NCI-H526 (cell line): ENCODE measurements at regions not wholly inside any gene's neighbourhood (a gene's known extent, or its start where the extent isn't known, plus 50 kb on each side); places are given as distances from the start of the nearest gene placed in this dataset.
A peak's percentile ranks its signal among the peaks of the same experiment; 100 is the strongest.

Experiments used
- DNase-seq, 2 experiments: peaks; one replicate each; lab custom pipeline; 2025; lab: John Stamatoyannopoulos, UW

DNA sequence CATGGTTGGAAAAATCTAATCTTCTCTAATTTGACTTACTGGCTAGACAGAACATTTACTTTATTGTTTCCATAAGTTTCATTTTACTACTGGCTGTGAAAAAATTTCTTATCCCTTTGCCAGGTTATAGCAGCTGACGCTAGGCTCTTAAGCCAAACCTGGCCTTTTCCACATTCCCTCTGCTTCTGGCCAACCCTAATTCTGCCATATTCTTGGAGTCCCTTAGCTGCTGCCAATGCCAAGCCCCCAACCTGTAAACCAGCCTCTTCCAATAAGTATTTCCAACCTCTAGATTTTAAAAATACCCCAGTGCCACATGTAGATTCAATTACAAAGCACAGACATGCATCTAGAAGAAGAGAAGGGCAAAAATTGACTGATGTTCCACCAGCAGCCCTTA is 452.3 kb upstream of the MEX3C start:
- DNase-seq: no peak

DNA sequence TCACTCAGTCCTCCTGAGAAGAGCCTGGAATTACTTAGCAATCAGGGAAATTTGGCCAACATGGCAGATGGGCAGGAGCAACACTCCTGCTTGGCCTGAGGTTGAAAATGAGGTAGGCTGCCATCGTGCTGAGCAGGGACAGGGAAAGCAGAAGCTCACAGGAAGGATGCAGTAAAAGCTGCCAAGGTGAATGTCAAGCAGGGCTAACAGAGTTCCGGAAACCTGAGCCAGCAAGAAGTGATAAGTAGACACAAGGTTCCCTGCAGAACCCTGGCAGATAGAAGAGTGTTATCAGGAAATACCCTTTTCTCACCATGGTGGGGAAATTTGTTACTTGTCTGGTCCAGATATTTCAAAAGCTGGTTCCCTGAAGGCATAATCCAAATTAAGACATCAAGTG is 454.3 kb upstream of the MEX3C start:
- DNase-seq: no peak

DNA sequence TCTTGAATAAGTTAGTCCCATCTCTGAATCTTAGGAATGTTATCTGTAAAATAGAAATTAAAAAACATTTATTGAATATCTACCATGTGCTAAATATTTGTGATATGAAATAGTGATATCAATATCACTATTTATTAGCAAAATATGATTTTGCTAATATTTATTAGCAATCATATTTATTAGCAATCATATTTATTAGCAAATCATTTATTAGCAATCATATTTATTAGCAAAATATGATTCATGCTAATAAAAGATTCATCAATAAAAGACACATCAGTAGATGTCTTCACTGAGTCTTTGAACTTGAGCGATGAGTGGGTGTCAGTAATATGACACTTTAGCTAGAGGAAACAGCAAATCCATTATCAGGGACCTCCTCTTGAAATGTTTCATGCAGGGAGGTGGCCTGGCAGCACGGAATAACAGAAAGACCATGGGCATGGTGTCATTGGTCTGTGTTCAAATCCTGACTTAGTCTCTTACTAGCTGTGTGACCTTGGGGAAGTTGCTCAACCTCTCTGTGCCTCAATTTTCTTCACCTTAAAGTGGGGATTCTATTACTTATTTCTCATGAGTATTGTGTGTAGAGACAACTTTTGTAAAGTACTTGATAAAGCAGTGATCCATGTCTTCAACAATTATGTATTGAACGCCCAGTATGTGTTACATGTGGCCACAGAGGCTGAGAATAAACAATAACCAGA is 456.2 kb upstream of the MEX3C start:
- no peak for DNase-seq

DNA sequence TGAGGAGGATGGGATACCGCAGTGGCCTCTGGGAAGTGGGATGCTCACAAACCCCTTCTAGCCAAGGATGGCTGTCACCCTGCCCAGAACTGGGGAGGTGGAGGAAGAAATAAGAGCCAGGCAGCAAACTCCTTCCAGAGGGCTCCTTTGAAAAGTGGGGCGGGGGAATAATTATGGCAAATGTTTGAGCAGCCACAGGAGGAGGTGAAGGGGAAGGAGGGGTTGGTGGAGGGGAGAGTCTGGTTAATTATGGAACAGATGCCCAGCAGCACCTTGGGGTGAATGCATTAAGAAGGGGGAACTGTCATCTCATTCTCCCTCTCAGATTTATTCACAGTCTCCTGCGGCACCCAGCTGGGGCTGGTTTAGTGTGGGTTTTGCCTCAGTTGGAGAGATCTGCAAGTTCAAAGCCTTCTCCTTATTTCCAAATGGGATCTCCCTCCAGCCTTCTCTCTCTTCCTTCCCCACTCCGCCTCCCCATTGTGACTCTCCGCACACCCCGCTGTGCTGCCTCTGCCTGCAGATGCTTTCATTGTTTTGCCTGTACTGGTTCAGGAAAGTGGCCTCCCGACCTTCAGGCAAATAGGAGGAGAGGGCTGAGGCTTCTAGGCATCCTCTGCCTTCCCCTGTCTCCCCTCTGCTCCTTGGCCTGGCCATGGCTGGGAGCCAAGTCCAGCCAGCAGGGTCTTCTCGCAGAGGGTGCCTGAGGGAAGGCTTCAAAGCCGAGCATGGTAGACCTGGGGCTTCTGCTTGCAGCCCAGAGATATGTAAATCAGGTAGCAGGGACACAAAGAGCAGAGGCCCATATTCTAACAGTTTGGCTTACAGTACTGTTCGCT is 457.2 kb upstream of the MEX3C start:
- no peak for DNase-seq

DNA sequence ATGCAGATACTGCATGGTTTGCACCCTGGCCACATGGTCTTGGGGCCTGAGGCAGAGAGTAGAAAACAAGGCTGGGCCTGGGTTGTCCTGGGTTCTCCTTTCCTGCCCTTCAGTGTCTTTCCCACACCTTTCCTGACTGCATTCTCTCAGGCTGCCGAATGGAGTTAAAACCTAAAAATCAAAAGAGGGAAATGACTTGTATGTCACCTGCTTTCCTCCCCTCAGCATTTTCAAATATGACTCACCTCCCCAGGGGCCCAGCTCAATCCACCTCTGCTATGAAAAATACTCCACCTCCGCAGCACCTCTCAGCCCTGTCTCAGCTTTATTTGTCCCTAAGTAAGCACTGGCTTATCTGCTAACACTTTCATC is 457.8 kb upstream of the MEX3C start:
- no peak for DNase-seq

DNA sequence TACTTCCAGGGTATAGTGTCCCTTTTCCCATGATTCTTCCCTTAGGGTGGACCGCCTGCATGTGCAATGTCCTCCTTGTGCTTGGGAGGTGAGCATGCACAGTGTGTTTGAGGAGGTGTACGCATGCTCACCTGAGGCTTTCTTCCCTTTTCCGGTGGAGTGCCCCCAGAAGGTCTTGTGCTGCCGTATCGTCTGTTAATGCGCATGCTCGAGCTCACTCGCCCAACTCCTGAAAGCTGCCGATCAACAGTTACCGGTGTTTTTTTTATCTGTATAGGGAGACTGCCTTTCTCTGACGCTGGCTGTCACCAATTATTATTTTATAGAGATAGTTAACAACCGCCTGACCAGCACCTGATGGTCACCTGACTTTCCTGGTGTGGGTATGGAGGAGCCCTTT is 458.8 kb upstream of the MEX3C start:
- DNase-seq: no peak

DNA sequence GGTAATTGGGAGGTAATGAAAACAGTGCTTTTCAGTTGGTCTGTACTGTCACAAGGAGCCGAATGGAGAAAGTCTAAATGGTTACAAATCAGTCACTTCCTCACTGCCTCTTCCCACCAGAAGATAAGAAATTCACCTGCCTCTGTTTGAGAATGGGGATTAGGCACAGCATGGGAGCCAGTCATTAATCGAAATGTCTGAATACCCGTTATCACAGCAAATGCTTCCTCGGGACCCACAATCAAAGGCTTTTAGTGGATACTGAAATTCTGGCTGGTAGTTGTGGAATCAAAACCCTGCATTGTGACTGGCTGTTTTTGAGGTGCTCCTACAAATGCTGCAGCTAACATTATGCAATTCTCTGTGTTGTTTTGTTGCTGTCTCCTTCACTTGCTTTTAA is 461.0 kb upstream of the MEX3C start:
- DNase-seq: no peak

DNA sequence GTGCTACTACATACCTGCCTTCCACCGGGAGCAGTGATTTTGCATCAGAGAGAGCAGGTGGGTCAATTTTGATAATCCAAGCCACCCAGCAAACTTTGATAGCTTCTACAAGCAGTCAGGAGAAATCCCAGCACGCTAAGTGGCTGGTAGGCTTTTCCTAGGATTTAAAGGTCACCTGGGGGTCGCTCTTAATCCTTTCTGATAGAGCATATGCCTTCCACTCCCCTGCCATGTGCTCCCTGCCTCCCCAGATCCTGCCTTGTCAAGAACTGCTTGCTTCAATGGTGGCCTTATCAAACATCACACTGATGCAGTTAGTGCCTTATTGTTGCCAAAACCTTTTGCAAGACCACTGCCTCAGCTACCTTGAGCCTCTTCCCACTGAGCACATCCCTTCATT is 462.3 kb upstream of the MEX3C start:
- no peak for DNase-seq

DNA sequence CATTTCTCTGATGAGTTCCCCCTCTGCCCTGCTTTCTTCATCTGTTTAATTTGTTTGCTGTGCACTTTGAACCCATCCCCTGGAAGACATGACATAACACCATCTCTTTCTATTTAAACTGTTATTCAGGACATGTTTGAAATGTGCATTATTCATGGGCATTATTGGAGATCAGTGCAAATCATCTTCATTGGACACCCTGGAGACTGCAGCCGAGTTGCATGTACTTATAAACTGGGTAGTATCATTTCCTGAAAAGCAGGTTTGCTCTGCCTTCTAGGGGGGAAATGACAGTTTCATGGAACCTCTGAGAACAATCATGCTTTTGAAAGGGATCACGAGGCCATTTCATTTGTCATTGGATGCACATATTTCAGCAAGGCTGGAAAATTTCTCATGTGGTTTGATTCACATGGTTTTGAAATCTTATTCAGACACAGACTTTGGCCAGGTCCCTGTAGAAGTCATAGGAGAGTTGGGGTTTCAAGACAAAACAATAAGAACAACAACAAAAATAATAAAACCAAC is 462.8 kb upstream of the MEX3C start:
- DNase-seq: no peak

DNA sequence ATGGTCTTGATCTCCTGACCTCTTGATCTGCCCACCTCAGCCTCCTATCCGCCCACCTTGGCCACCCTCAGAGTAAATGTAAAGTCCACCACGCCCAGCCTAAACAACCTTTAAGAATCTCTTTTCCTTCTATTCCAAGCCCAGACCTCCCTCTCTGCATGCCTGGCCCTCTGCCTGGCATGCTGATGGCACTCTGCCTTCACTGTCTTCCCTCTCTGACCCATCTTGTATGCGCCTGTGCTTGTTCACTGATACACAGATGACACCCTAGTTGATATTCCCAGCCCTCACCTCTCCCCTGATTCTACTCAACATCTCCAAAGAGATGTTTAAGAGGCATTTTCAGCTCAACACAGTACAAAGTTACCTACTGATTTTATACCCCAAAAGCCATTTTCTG is 466.8 kb upstream of the MEX3C start:
- DNase-seq: no peak

DNA sequence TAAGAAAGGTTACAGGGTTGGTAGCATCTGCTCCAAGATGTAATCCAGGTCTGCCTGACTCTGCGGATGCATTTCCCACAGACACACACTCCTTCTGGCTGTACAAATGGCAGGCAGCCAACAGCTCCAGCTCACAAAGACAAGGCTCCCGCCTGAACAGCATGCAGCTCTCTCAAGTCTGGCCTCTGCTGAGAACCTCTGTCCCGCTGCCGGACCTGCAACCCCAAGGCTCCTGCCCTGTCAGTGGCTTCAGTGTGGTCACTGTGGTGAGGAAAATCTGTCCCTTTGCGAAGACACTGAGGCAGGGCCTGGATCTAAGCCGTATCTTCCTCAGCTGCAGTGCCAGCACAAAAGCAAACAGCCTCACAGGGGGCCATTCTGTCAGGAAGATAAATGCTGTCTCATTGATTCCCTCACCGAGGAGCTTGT is 469.3 kb upstream of the MEX3C start:
- no peak for DNase-seq

DNA sequence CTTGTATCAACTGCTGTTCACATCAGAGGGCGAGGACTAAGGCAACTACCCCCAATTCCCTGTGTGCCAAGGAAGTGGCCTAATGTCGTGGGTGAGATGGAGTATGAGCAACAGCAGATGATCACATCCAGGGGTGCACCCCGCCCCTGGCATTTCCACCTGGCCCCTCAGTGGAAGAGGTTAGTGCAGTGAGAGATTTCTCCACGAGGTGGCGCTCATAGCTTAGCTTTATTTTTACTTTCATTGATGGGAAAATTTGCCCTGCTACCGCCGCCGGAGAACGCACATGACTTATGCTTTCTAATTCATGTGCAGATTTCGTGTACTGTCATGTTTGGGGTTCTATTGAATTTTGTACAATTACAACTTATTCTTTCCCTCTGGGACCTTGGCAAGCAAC is 470.6 kb upstream of the MEX3C start:
- DNase-seq: peak; percentile 25 to 70

DNA sequence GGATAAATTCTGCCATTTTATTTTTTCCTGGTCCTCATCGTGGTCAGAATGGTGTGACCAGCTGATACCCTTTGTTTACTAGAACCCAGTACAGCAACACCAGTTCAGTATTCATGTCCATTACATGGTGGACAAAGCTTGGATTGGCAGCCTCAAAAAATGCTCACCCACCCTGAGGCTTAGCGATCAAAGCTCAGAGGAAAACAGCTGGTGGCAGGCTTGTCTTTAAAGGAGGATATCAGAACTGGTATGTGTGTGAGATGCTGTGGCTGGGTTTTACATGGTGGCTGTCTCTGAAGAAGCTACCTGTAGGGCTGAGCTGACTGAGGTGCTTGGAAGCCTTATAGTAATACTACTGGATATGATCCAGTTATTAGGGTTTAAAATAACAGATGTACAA is 471.1 kb upstream of the MEX3C start:
- DNase-seq: no peak

DNA sequence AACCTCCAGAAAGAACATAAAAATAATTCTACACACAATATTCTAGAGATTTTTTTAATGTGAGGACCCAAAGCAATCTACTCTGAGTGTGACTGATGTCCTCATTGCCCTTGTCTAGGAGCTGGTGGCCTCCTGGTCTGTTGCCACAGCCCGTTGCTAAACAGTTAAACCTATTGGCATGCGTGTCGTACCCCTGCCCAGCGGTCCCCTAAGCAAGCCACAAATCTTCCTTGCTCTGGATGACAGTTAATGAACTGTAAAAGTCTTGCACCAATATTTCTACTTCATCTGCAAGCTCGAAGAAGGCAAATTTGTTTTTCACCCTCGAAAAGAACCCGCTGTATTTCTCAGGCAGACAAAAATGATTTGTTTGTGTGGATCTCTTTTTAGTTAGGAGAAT is 489.1 kb upstream of the MEX3C start:
- no peak for DNase-seq

DNA sequence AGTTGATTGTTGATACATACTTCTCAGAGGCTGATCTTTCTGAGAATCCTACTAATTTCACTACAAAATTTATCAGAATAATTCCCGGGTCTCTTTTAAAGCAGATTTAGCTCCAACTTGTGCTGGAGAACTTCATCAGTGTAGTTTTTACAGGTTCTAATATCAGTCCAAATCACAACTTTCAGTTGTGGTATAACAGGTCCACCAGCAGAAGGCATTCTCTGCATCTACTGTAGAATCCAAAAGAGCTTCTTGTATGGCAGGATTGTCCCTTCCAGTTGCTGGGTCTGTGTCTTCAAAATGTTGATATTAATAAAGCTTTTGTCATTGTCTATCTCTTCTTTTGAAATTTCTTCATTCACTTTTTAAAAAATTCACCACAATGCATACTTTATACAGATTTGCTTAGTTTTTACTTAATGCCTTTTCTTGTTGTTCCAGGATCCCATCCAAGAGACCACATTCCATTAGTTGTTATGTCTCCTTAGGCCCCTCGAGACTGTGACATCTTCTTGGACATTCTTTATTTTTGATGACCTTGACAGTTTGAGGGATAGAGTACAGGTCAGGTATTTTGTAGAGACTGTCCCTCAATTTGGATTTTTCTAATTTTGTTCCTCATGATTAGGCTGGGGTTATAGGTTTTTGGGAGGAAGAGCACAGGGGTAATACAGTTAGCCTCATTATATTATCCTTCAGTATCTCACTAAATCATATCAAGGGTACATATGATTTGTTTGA is 490.5 kb upstream of the MEX3C start:
- no peak for DNase-seq

DNA sequence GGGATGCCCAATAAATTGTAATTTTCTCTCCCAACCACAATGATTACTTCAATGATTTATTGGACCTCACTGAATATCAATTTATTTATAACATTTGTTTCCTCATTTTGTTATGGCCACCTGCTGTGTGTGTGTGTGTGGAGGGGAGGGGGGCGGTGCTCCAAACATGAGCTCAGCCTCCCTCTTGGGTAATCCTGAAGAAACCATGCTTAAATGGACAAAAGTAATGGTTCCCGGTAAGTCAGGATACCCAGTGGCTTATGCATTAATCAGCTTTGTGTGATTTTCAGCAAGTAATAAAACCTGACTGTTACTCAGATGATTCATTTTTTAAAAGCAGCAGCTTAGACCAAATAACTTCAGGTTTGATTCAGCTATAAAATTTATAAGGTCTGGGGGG is 495.1 kb upstream of the MEX3C start:
- DNase-seq: no peak

DNA sequence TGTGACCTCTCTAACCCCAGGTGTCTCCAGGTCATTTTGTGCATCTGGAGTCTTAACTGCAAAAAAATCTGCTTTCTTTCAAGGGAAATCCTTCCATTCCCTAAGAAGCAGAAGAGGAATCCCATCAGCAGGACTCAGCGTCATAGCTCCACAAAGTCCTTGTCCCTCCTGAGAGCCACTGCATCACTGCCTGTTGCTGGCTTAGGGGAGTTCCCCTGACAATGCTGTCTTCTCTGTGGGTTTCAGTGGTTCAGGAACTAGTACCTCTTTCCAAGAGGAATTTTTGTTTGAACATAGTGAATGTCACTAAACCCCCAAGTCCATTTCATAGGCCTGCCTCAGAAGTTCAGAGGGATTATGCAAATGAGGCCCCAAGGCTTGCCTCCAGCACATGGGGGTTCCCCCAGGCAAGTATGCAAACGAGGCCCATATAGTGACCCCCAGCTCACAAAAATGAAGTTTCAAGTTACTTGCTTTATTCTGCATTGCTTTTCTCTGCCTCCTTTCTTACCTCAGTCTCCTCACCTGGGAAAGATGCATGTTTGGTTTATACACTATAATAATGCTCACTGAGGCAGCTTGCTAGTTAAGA is 513.9 kb upstream of the MEX3C start:
- DNase-seq: no peak

DNA sequence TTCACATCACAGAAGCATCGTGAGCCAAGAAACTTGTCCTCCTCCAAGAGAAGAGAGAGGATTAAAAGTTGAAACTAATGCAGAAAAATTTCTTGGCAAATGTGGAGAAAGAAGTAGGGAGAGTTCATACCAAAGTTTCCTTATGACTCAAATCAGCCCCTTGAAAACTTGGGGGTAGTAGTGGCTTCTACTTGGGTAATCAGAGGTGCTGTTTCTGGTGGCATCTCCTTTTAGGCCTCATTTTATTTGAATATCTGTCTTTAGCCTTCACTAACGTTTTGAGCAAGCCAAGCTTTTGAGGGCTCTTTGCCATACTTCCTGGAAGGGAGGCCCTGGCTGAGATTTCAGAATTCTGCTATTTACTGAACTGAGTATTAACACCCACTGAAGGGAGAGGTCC is 515.3 kb upstream of the MEX3C start:
- no peak for DNase-seq

DNA sequence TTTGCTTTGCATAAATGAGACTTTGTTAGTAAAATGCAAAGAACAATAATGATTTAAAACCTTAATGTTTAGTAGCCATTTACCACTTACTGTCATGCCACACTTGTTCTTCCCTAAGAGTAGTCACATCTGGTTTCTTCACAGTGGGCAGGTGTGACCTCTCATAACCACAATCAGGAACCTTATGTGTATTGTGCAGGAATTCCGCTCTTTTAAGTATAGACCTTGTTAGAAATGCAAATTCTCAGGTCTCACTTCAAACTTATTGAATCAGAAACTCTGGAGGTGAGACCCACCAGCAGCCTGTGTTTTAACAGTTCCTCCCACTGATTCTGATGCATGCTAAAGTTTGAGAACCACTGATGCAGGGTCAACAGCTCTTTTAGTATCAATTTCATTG is 518.8 kb upstream of the MEX3C start:
- no peak for DNase-seq

DNA sequence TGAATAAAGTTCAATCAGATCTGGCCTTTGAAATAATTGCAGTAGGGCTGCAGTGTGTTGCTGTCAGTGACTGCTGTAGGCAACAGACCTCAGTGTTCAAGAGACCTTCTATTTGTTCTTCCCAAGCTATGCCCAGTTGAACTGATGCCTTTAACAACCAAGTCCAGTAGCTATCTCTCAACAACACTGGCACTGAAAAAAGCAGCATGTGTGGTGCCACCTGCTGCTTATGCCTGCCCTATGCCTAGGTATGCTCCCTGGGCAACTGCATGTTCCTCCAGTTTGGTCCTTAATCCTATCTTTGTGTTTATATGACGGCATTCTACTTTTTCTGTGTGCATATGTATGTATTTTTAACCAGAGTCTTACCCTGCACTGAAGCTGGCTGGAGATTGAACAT is 523.9 kb upstream of the MEX3C start:
- no peak for DNase-seq

DNA sequence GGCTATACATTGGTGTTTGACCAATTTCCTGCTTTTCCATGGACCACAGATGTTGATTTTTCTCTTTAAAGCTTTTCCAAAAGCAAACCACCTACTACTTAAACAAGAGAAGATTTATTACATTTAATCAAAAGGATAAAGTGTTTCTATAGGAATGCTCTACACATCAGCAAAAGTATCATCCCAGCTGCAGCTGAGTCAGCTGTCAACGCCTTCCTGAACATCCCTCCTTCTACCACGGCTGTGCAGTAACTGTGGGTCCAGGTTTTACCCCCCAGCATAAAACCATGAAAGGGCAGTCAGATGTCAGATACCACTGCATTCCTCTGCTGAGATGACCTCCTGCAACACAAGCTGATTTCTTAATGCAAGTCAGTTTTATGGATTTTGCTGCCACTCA is 524.5 kb upstream of the MEX3C start:
- no peak for DNase-seq
